Motor neuron (in vitro differentiated cells): ENCODE measurements at regions not wholly inside any gene's neighbourhood (a gene's known extent, or its start where the extent isn't known, plus 50 kb on each side); places are given as distances from the start of the nearest gene placed in this dataset.

ENCODE experiments used
- ATAC-seq, 8 experiments: fragments of 200-7000 bp; cut with Tn5 transposase; replicated peaks in 6 of 8; 2 replicates each; pipeline ENCODE4 v1.8.0; 2021; ENCODE audit warnings: mild to moderate bottlenecking in 8 of 8, moderate library complexity in 8 of 8
- H3K27ac ChIP-seq, 2 donors: fragments of 250-450 bp; sonication (Bioruptor Pico); 2 replicates each; pipeline ENCODE4 v1.9.0; 2021; ENCODE audit warnings: antibody characterized with exemption in 2 of 2, mild to moderate bottlenecking in 2 of 2, moderate library complexity in 1 of 2
- H3K4me1 ChIP-seq, 2 donors: fragments of 250-450 bp; sonication (Bioruptor Pico); replicated peaks in 1 of 2; 2 replicates each; pipeline ENCODE4 v1.6.1; 2021; ENCODE audit warnings: antibody characterized with exemption in 2 of 2, mild to moderate bottlenecking in 2 of 2, moderate library complexity in 1 of 2
- H3K4me3 ChIP-seq, 5 donors: fragments of 250-450 bp; sonication (Bioruptor Pico); 2 replicates each; pipeline ENCODE4 v1.9.0; 2021; ENCODE audit warnings: antibody characterized with exemption in 5 of 5, mild to moderate bottlenecking in 5 of 5, moderate library complexity in 4 of 5
- WGBS, 10 experiments: fragments of 450-650 bp; shearing (Covaris generic); methylation state at CpG; one replicate each; pipeline ENCODE4 v1.0.0; 2022; 5-methylcytosine and 5-hydroxymethylcytosine counted together
- in situ Hi-C, 9 experiments: fragments of 400-800 bp; cut with MboI; loops; one replicate each; pipeline ENCODE4 v1.15.0; 2021; ENCODE audit warnings: low sequenced_read_pairs in 9 of 9, low pct_unique_long_range_greater_than_20kb in 2 of 9; ENCODE audit not compliant: unreplicated experiment in 9 of 9

GRCh38 chr2:181366675-181367175 is 90.5 kb upstream of the ITGA4 start:
- peak in 3 of 8 experiments; percentile 53 to 93 (median 68) for ATAC-seq
- peaks cover 0 to 4% of the 10 kb centered on the region in 2 donors for H3K4me1 ChIP-seq
- no peak overlapping the region for H3K27ac ChIP-seq
- in situ Hi-C loops: no loop called here
- H3K4me3 ChIP-seq: no peak overlapping the region
- WGBS, 10 experiments: 5 to 89% (median 71%) methylated on average over 2 to 4 of the region's 4 CpGs; no CpG with 5 or more reads in 2 of the 10 experiments

GRCh38 chr2:181367411-181367810 is 89.8 kb upstream of the ITGA4 start:
- no peak for ATAC-seq
- in situ Hi-C loops: no loop called here
- Histone ChIP-seq H3K4me3 (no peak overlapping the region), H3K4me1 (peaks cover 5 to 11% of the 10 kb centered on the region in 2 donors), H3K27ac (no peak overlapping the region)
- 90 to 100% (median 100%) methylated on average over 1 to 3 of the region's 3 CpGs; no CpG with 5 or more reads in 2 of the 10 experiments for WGBS, 10 experiments

- H3K4me1 ChIP-seq: peaks cover 11 to 12% of the 10 kb centered on the region in 2 donors
- 80 to 100% (median 89%) methylated on average over 1 to 2 of the region's 2 CpGs; no CpG with 5 or more reads in 2 of the 10 experiments for WGBS, 10 experiments
- no peak overlapping the region for H3K27ac ChIP-seq
- no peak for ATAC-seq
- H3K4me3 ChIP-seq: no peak overlapping the region
- in situ Hi-C loops: no loop called here
These were observed 89.2 kb upstream of the ITGA4 start for GRCh38 chr2:181367906-181368435.

DNA sequence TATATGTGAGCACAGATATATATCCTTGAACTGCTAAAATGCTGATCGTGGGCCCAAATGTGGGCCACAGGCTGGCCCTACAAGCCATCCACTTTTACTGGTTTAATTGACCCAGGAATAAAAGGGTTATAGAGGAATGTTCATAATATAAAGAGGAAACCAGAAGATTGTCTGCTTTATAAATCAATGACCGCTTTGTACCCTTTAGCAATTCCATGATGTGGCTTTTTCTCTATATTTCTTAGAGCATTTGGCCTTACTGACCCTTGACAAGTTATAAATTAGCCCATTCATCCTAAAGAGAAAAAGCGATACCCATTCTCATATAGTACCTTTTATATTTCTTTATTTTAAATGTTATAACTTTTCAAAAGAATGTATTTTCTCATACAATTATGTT is 87.1 kb upstream of the ITGA4 start:
- Histone ChIP-seq H3K4me3 (no peak overlapping the region), H3K4me1 (peaks cover 12 to 14% of the 10 kb centered on the region in 2 donors), H3K27ac (no peak overlapping the region)
- in situ Hi-C loops: no loop called here
- no peak for ATAC-seq
- WGBS, 10 experiments: 54 to 100% (median 79%) methylated on average over 1 to 3 of the region's 3 CpGs

- Histone ChIP-seq H3K4me1 (peaks cover 12 to 14% of the 10 kb centered on the region in 2 donors), H3K27ac (no peak overlapping the region), H3K4me3 (no peak overlapping the region)
- 17 to 100% (median 65%) methylated on average over 1 to 2 of the region's 2 CpGs; no CpG with 5 or more reads in 2 of the 10 experiments for WGBS, 10 experiments
- in situ Hi-C loops: no loop called here
- ATAC-seq: no peak
These were observed 86.0 kb upstream of the ITGA4 start for GRCh38 chr2:181371195-181371594.

DNA sequence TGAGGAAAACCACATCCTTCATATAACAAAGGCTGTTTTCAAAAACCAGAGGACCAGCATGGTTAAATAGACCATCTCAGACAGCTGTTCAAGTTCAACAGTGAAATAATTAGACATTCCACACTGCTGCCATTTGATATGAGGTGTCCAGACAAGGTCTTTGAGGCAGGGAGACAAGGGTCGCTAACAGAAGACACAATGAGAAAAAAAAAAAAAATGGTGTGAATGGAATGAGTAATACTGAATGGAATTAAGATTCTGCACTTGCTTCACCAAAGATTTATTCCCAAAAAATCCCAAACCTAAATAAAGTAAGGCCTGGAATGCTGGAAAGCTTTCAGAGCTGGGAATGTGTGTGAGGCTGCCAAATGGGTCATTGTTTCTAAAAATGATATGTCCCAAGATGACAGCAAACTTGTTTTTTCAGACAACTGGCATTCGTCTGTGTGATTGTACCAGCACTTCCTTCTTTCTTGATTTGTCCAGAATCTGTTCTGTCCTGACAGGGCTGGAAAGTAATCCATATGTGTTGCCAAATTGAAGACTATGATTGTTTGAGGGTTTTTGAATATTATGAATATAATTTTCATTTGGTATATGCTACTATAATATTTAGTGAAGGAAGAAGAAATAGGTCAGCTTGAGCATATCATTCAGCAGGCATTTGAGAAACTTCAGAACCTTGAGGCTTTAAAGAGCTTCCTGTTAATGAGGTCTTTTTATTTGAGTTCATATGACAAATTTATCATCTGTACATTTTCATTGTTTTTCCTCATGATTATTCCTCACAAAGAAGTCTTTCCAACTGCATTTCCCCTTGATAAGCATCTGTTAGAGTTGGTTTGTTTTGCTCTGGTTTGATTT is 85.2 kb upstream of the ITGA4 start:
- 8 to 75% (median 40%) methylated on average over 1 to 2 of the region's 2 CpGs; no CpG with 5 or more reads in 1 of the 10 experiments for WGBS, 10 experiments
- peak in 2 of 8 experiments; percentile 21 to 32 for ATAC-seq
- in situ Hi-C loops: no loop called here
- H3K4me1 ChIP-seq: peaks cover 12 to 14% of the 10 kb centered on the region in 2 donors
- H3K4me3 ChIP-seq: no peak overlapping the region
- no peak overlapping the region for H3K27ac ChIP-seq

DNA sequence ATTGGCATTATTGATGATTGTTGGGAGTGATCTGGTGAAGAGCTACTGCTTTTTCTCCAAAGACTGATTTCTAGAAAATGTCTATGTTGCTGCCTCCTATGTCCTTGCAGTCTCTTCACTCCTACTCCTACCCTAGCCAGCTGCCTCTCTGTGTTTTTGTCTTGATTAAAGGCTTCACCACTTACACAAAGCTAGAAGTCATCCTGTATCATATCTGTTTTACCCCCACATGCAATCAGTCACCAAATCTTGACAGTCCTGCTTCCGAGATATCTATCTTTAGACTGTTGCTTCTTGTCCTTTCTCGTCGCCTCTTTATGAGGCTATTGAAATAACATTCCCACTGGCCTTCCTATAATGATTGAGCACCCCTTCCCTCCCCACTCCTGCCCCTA is 84.5 kb upstream of the ITGA4 start:
- H3K4me3 ChIP-seq: no peak overlapping the region
- H3K27ac ChIP-seq: no peak overlapping the region
- peak in 2 of 8 experiments; percentile 61 to 69 for ATAC-seq
- H3K4me1 ChIP-seq: peaks cover 12 to 14% of the 10 kb centered on the region in 2 donors
- 30 to 100% (median 48%) methylated on average over 1 to 3 of the region's 3 CpGs; no CpG with 5 or more reads in 3 of the 10 experiments for WGBS, 10 experiments
- in situ Hi-C loops: no loop called here

GRCh38 chr2:181374781-181375675 is 82.2 kb upstream of the ITGA4 start:
- WGBS, 10 experiments: 0 to 100% (median 59%) methylated on average over 1 to 8 of the region's 8 CpGs
- in situ Hi-C loops: no loop called here
- Histone ChIP-seq H3K27ac (no peak overlapping the region), H3K4me1 (peaks cover 12 to 14% of the 10 kb centered on the region in 2 donors), H3K4me3 (no peak overlapping the region)
- ATAC-seq: peak in 3 of 8 experiments; percentile 81 to 94 (median 92)

DNA sequence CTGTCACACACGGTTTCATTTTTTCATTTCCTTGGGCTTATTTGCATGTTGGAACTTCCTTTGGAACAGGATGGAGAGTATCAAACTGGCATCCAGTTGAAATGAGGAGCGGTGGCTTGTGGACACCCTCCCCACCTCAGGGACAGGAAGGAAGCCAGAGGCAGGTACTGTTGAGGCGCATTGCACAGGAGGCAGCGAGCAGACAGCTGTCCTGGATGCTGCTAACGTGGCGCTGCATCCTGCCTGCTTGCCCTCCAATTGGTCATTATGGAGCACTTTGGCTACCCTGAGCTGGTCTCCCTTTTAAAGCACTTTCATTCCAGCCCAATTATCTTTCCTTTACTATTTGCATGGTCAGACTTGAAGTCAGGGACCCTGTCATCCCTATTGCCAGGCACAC is 80.7 kb upstream of the ITGA4 start:
- in situ Hi-C loops: no loop called here
- 67 to 100% (median 95%) methylated on average over 1 to 6 of the region's 6 CpGs; no CpG with 5 or more reads in 2 of the 10 experiments for WGBS, 10 experiments
- no peak for ATAC-seq

GRCh38 chr2:181376999-181377398 is 80.2 kb upstream of the ITGA4 start:
- no peak overlapping the region for H3K4me3 ChIP-seq
- no peak overlapping the region for H3K27ac ChIP-seq
- H3K4me1 ChIP-seq: peaks cover 5 to 13% of the 10 kb centered on the region in 2 donors
- no peak for ATAC-seq
- 67 to 100% (median 100%) methylated on average over 1 of the region's 1 CpG; no CpG with 5 or more reads in 1 of the 10 experiments for WGBS, 10 experiments
- in situ Hi-C loops: no loop called here

More for the DNA sequence above, 80.7 kb upstream of the ITGA4 start:
- Histone ChIP-seq H3K27ac (no peak overlapping the region), H3K4me3 (no peak overlapping the region), H3K4me1 (peaks cover 9 to 14% of the 10 kb centered on the region in 2 donors)

- Histone ChIP-seq H3K27ac (no peak overlapping the region), H3K4me1 (no peaks in the 10 kb centered on the region), H3K4me3 (no peak overlapping the region)
- WGBS, 10 experiments: 27 to 93% (median 70%) methylated on average over 2 to 4 of the region's 5 CpGs; no CpG with 5 or more reads in 1 of the 10 experiments
- peak in 1 of 8 experiments; percentile 29 for ATAC-seq
- in situ Hi-C loops: no loop called here
These were observed 78.7 kb upstream of the ITGA4 start for GRCh38 chr2:181378491-181378890.

GRCh38 chr2:181380581-181380980 is 76.6 kb upstream of the ITGA4 start:
- no peak overlapping the region for H3K27ac ChIP-seq
- ATAC-seq: no peak
- in situ Hi-C loops: no loop called here
- H3K4me3 ChIP-seq: no peak overlapping the region
- no peaks in the 10 kb centered on the region for H3K4me1 ChIP-seq
- WGBS, 10 experiments: 50 to 100% (median 86%) methylated on average over 1 to 3 of the region's 3 CpGs; no CpG with 5 or more reads in 1 of the 10 experiments
